A549 (cell line): ENCODE measurements at regions not wholly inside any gene's neighbourhood (a gene's known extent, or its start where the extent isn't known, plus 50 kb on each side); places are given as distances from the start of the nearest gene placed in this dataset.

Source experiments
- ATAC-seq, 2 experiments: fragments of 200-7000 bp in 1 of 2; fragments of >200 bp in 1 of 2; cut with Nextera tagmentation in 1 of 2; cut with Tn5 transposase in 1 of 2; 3 replicates each; pipeline versions ENCODE4 v1.8.0 to v1.9.1; 2018 to 2020; ENCODE audit warnings: mild to moderate bottlenecking in 1 of 2, moderate library complexity in 1 of 2
- CTCF ChIA-PET: fragments of 300-600 bp; sonication (Branson Sonifier 250); formaldehyde crosslinking; extraction: SDS; loops from one replicate; lab custom pipeline; 2021; ENCODE audit warnings: antibody characterized with exemption, inconsistent platforms; lab: Yijun Ruan, JAX
- POLR2A ChIA-PET: fragments of 350-600 bp; formaldehyde crosslinking; extraction: SDS; loops from one replicate; lab custom pipeline; 2021; ENCODE audit warnings: antibody characterized with exemption, inconsistent platforms; lab: Yijun Ruan, JAX
- DNase-seq, 2 experiments: peaks; one replicate each; pipeline versions ENCODE4 v3.0.0 to v3.0.0-alpha.2; 2011 to 2016; ENCODE audit warnings: low read depth in 1 of 2, low spot score in 1 of 2
- FAIRE-seq: peaks from 2 replicates; lab custom pipeline; 2011; peaks lifted over from hg19 to GRCh38; lab: Jason Lieb, UNC
- H3K27ac ChIP-seq, 2 experiments: fragments of >200 bp; sonication (Bioruptor Twin); formaldehyde crosslinking; 3 replicates each; pipeline ENCODE4 v1.5.1; 2016 to 2017
- H3K4me1 ChIP-seq: fragments of >200 bp; sonication (Bioruptor Twin); formaldehyde crosslinking; 3 replicates; pipeline ENCODE4 v1.6.1; 2016
- H3K4me2 ChIP-seq: fragments of >200 bp; sonication (Bioruptor Twin); formaldehyde crosslinking; 3 replicates; pipeline ENCODE4 v1.6.1; 2016
- H3K4me3 ChIP-seq: fragments of >200 bp; sonication (Bioruptor Twin); formaldehyde crosslinking; 3 replicates; pipeline ENCODE4 v1.5.1; 2016
- H3K9me3 ChIP-seq: fragments of >200 bp; sonication (Bioruptor Twin); formaldehyde crosslinking; 3 replicates; pipeline ENCODE4 v1.6.1; 2016
- ATOH8 ChIP-seq: fragments of 250-450 bp; sonication (Bioruptor Pico); IDR thresholded peaks from 2 replicates; pipeline ENCODE4 v1.5.0; 2020; ENCODE audit warnings: low read depth, mild to moderate bottlenecking, moderate library complexity
- CBX2 ChIP-seq: fragments of 200-600 bp; sonication (generic); IDR thresholded peaks from 2 replicates; pipeline ENCODE4 v1.6.1; 2016; ENCODE audit warnings: low read depth, mild to moderate bottlenecking, borderline replicate concordance
- CBX8 ChIP-seq: fragments of 200-600 bp; sonication (generic); IDR thresholded peaks from 2 replicates; pipeline ENCODE4 v1.6.1; 2016
- CEBPB ChIP-seq, 2 experiments: fragments of >200 bp in 1 of 2; sonication (Bioruptor Twin) in 1 of 2; formaldehyde crosslinking in 1 of 2; IDR thresholded peaks; 2 replicates each; pipeline ENCODE4 v1.6.1; 2012 to 2016
- CHD2 ChIP-seq: fragments of 150-350 bp; IDR thresholded peaks from 2 replicates; pipeline ENCODE4 v1.6.1; 2014; ENCODE audit warnings: low read length; ENCODE audit not compliant: partially characterized antibody
- CHD4 ChIP-seq: fragments of 200-600 bp; sonication (generic); IDR thresholded peaks from 2 replicates; pipeline ENCODE4 v1.6.1; 2016; ENCODE audit warnings: antibody characterized with exemption, mild to moderate bottlenecking, borderline replicate concordance
- EHF ChIP-seq: fragments of 250-450 bp; sonication (Bioruptor Pico); IDR thresholded peaks from 2 replicates; pipeline ENCODE4 v1.5.0; 2020; ENCODE audit warnings: mild to moderate bottlenecking
- ELK1 ChIP-seq: fragments of 150-350 bp; IDR thresholded peaks from 2 replicates; pipeline ENCODE4 v1.6.1; 2014; ENCODE audit warnings: low read depth, mild to moderate bottlenecking, low read length
- FOSB ChIP-seq: fragments of 250-450 bp; sonication (Bioruptor Pico); IDR thresholded peaks from 2 replicates; pipeline ENCODE4 v1.5.0; 2020; ENCODE audit warnings: mild to moderate bottlenecking, moderate library complexity
- FOSL2 ChIP-seq, 2 experiments: fragments of 450-650 bp in 1 of 2; fragments of >200 bp in 1 of 2; sonication (Bioruptor Twin) in 1 of 2; formaldehyde crosslinking; IDR thresholded peaks; 2 replicates each; pipeline versions ENCODE4 v1.5.0 to v1.6.1; 2016 to 2020; ENCODE audit warnings: mild to moderate bottlenecking in 1 of 2, moderate library complexity in 1 of 2
- HDAC2 ChIP-seq: fragments of 200-600 bp; sonication (generic); IDR thresholded peaks from 2 replicates; pipeline ENCODE4 v1.6.1; 2016
- HES2 ChIP-seq: fragments of >200 bp; sonication (Bioruptor Twin); formaldehyde crosslinking; IDR thresholded peaks from 2 replicates; pipeline ENCODE4 v1.6.1; 2016
- HEYL ChIP-seq: fragments of 250-450 bp; sonication (Bioruptor Pico); IDR thresholded peaks from 2 replicates; pipeline ENCODE4 v1.8.0; 2021; ENCODE audit warnings: mild to moderate bottlenecking, moderate library complexity
- HMGXB4 ChIP-seq: fragments of 250-450 bp; sonication (Bioruptor Pico); IDR thresholded peaks from 2 replicates; pipeline ENCODE4 v1.5.0; 2021; ENCODE audit warnings: mild to moderate bottlenecking, moderate library complexity, borderline replicate concordance
- HOXA7 ChIP-seq: fragments of 250-450 bp; sonication (Bioruptor Pico); IDR thresholded peaks from 2 replicates; pipeline ENCODE4 v1.5.0; 2020; ENCODE audit warnings: mild to moderate bottlenecking, moderate library complexity
- HOXB5 ChIP-seq: fragments of 250-450 bp; sonication (Bioruptor Pico); IDR thresholded peaks from 2 replicates; pipeline ENCODE4 v1.5.0; 2020; ENCODE audit warnings: mild to moderate bottlenecking, moderate library complexity
- JUNB ChIP-seq: fragments of >200 bp; sonication (Bioruptor Twin); formaldehyde crosslinking; IDR thresholded peaks from 2 replicates; pipeline ENCODE4 v1.6.1; 2016
- MAFK ChIP-seq: fragments of 450-650 bp; IDR thresholded peaks from 2 replicates; pipeline ENCODE4 v1.6.1; 2014; ENCODE audit not compliant: partially characterized antibody
- NFE2L2 ChIP-seq: fragments of 150-350 bp; conservative IDR thresholded peaks from 2 replicates; pipeline ENCODE4 v1.6.1; 2014; ENCODE audit warnings: low read length
- NPAS2 ChIP-seq: fragments of 250-450 bp; sonication (Bioruptor Pico); IDR thresholded peaks from 2 replicates; pipeline ENCODE4 v1.8.0; 2022; ENCODE audit warnings: mild to moderate bottlenecking, moderate library complexity, borderline replicate concordance
- PHF8 ChIP-seq: fragments of 200-600 bp; sonication (generic); IDR thresholded peaks from 2 replicates; pipeline ENCODE4 v1.6.1; 2016; ENCODE audit warnings: low read depth, mild to moderate bottlenecking, antibody characterized with exemption, moderate library complexity, borderline replicate concordance
- POLR2A ChIP-seq: IDR thresholded peaks from 2 replicates; pipeline ENCODE4 v1.6.1; 2012; ENCODE audit warnings: mild to moderate bottlenecking, low read length
- POLR2AphosphoS2 ChIP-seq: conservative IDR thresholded peaks from 2 replicates; pipeline ENCODE4 v1.6.1; 2012; ENCODE audit warnings: low read length, improper control_type of control experiment, inconsistent platforms
- RCOR1 ChIP-seq: fragments of 150-350 bp; IDR thresholded peaks from 2 replicates; pipeline ENCODE4 v1.6.1; 2014; ENCODE audit warnings: antibody characterized with exemption, low read length, low read depth
- SMC3 ChIP-seq: fragments of >200 bp; sonication (Bioruptor Twin); formaldehyde crosslinking; IDR thresholded peaks from 3 replicates; pipeline ENCODE4 v1.6.1; 2018; ENCODE audit warnings: inconsistent platforms
- SREBF2 ChIP-seq: fragments of 450-650 bp; IDR thresholded peaks from 2 replicates; pipeline ENCODE4 v1.6.1; 2014; ENCODE audit warnings: mild to moderate bottlenecking, moderate library complexity
- TP53 ChIP-seq: fragments of 250-450 bp; sonication (Bioruptor Pico); IDR thresholded peaks from 2 replicates; pipeline ENCODE4 v1.5.0; 2021; ENCODE audit warnings: mild to moderate bottlenecking, moderate library complexity
- WGBS: methylation state at CpG from one replicate; pipeline ENCODE4 v1.1.6; 2017; ENCODE audit errors: missing lambda C conversion rate; 5-methylcytosine and 5-hydroxymethylcytosine counted together

- DNase-seq = no peak
- CTCF ChIA-PET = no interaction called here
- Histone ChIP-seq H3K4me3 (no peak overlapping the region), H3K9me3 (no peaks in the 10 kb centered on the region), H3K4me2 (no peak overlapping the region), H3K4me1 (no peaks in the 10 kb centered on the region)
- 46% methylated on average over 2 of the region's 2 CpGs for WGBS
- FAIRE-seq = no peak
- no peak for TF ChIP-seq ATOH8 (CRISPR knock-in tag)
- TF ChIP-seq MAFK = peak; percentile 32
- no peak for TF ChIP-seq CBX8
- TF ChIP-seq JUNB = no peak
- TF ChIP-seq, all 56 proteins: peak for 1
- H3K27ac ChIP-seq = no peak overlapping the region
- ATAC-seq = no peak
- POLR2A ChIA-PET = no interaction called here
These were observed 766.5 kb downstream of the SATB2 start for GRCh38 chr2:198691236-198691635.

GRCh38 chr2:198664321-198664720 is 793.4 kb downstream of the SATB2 start:
- ChIA-PET CTCF (interaction anchor here (1.0 kb wide), 1 partner anchor 824 kb away, joined by 4 read pairs; no protein-coding TSS in a partner anchor), POLR2A (no interaction called here)
- DNase-seq (no peak), FAIRE-seq (no peak), ATAC-seq (no peak)
- no peak overlapping the region for H3K27ac ChIP-seq
- H3K4me2 ChIP-seq = no peak overlapping the region
- H3K4me1 ChIP-seq = no peaks in the 10 kb centered on the region
- WGBS = 8% methylated on average over 2 of the region's 2 CpGs
- TF ChIP-seq FOSB (CRISPR knock-in tag) (no peak), POLR2AphosphoS2 (no peak), CHD2 (no peak), CEBPB (IDR thresholded peaks at IDR 0.05) (no peak), HOXA7 (CRISPR knock-in tag) (no peak), TP53 (CRISPR knock-in tag) (no peak), HEYL (CRISPR knock-in tag) (no peak), PHF8 (no peak), HES2 (no peak), NFE2L2 (no peak), EHF (CRISPR knock-in tag) (no peak), HMGXB4 (no peak), CHD4 (no peak)
- H3K4me3 ChIP-seq = no peak overlapping the region
- H3K9me3 ChIP-seq = no peaks in the 10 kb centered on the region

- Histone ChIP-seq H3K9me3 (no peaks in the 10 kb centered on the region), H3K27ac (no peak overlapping the region), H3K4me1 (no peaks in the 10 kb centered on the region), H3K4me3 (no peak overlapping the region), H3K4me2 (no peak overlapping the region)
- FAIRE-seq = no peak
- DNase-seq = no peak
- WGBS = 7% methylated on average over 4 of the region's 4 CpGs
- ChIA-PET POLR2A (no interaction called here), CTCF (no interaction called here)
- ATAC-seq = no peak
- TF ChIP-seq NPAS2 (CRISPR knock-in tag) (no peak), HOXB5 (CRISPR knock-in tag) (no peak)
These were observed 794.8 kb downstream of the SATB2 start for GRCh38 chr2:198662905-198663304.

GRCh38 chr2:198660501-198660900 is 797.2 kb downstream of the SATB2 start:
- 28% methylated on average over 3 of the region's 3 CpGs for WGBS

More at GRCh38 chr2:198660501-198660900, 797.2 kb downstream of the SATB2 start:
- H3K4me2 ChIP-seq = no peak overlapping the region
- ATAC-seq = no peak
- DNase-seq = no peak
- H3K27ac ChIP-seq = no peak overlapping the region
- H3K9me3 ChIP-seq = no peaks in the 10 kb centered on the region
- no peak for FAIRE-seq
- no peak overlapping the region for H3K4me3 ChIP-seq
- TF ChIP-seq CBX2 = no peak
- TF ChIP-seq SMC3 = no peak
- no peak for TF ChIP-seq CHD4
- TF ChIP-seq MAFK = no peak
- TF ChIP-seq CBX8 = no peak
- no peak for TF ChIP-seq ELK1
- no peak for TF ChIP-seq POLR2A
- TF ChIP-seq RCOR1 = no peak
- TF ChIP-seq EHF (CRISPR knock-in tag) = no peak
- TF ChIP-seq FOSL2 (IDR thresholded peaks at IDR 0.05) = no peak
- no peak for TF ChIP-seq FOSL2 (CRISPR knock-in tag; IDR thresholded peaks at IDR 0.05)
- no peak for TF ChIP-seq SREBF2
- TF ChIP-seq HDAC2 = no peak
- ChIA-PET POLR2A (no interaction called here), CTCF (no interaction called here)
- no peaks in the 10 kb centered on the region for H3K4me1 ChIP-seq
